GM23338 (cell line): ENCODE measurements at regions not wholly inside any gene's neighbourhood (a gene's known extent, or its start where the extent isn't known, plus 50 kb on each side); places are given as distances from the start of the nearest gene placed in this dataset.

Source experiments
- ATAC-seq: fragments of 200-7000 bp; cut with Tn5 transposase; 3 replicates; pipeline ENCODE4 v1.9.1; 2020
- DNase-seq: peaks from one replicate; pipeline ENCODE4 v3.0.0-alpha.2; 2015; ENCODE audit warnings: low spot score
- H2AFZ ChIP-seq: fragments of 200-600 bp; sonication (generic); 2 replicates; pipeline ENCODE4 v1.8.0; 2016; ENCODE audit warnings: antibody characterized with exemption, mild to moderate bottlenecking, moderate library complexity
- H3F3A ChIP-seq: fragments of 200-600 bp; sonication (generic); replicated peaks from 2 replicates; pipeline ENCODE4 v1.8.0; 2017; ENCODE audit warnings: antibody characterized with exemption, mixed run types, low read depth
- H3K27ac ChIP-seq: fragments of 200-600 bp; sonication (generic); 2 replicates; pipeline ENCODE4 v1.6.1; 2016; ENCODE audit warnings: low read depth
- H3K27me3 ChIP-seq: fragments of 200-600 bp; sonication (generic); 2 replicates; pipeline ENCODE4 v1.8.0; 2016; ENCODE audit warnings: mild to moderate bottlenecking, mixed run types, moderate library complexity; ENCODE audit not compliant: insufficient read depth
- H3K36me3 ChIP-seq: fragments of 200-600 bp; sonication (generic); 2 replicates; pipeline ENCODE4 v1.8.0; 2016; ENCODE audit warnings: mild to moderate bottlenecking; ENCODE audit not compliant: insufficient read depth
- H3K4me1 ChIP-seq: fragments of 200-600 bp; sonication (generic); 2 replicates; pipeline ENCODE4 v1.8.0; 2016; ENCODE audit warnings: mild to moderate bottlenecking, moderate library complexity; ENCODE audit not compliant: insufficient read depth
- H3K4me2 ChIP-seq: fragments of 200-600 bp; sonication (generic); 2 replicates; pipeline ENCODE4 v1.7.1; 2017; ENCODE audit warnings: mixed run types
- H3K4me3 ChIP-seq: fragments of 200-600 bp; sonication (generic); 2 replicates; pipeline ENCODE4 v1.6.1; 2016; ENCODE audit warnings: mixed run types
- H3K79me2 ChIP-seq: fragments of 200-600 bp; sonication (generic); replicated peaks from 2 replicates; pipeline ENCODE4 v1.8.0; 2017; ENCODE audit warnings: mild to moderate bottlenecking; ENCODE audit not compliant: insufficient read depth
- H3K9me2 ChIP-seq: fragments of 200-600 bp; sonication (generic); 2 replicates; pipeline ENCODE4 v1.8.0; 2017; ENCODE audit not compliant: insufficient read depth
- H4K20me1 ChIP-seq: fragments of 200-600 bp; sonication (generic); replicated peaks from 2 replicates; pipeline ENCODE4 v1.8.0; 2017; ENCODE audit warnings: mild to moderate bottlenecking; ENCODE audit not compliant: insufficient read depth
- H3K27ac Mint-ChIP-seq: 2 replicates; pipeline ENCODE4 v1.8.0; 2020; ENCODE audit warnings: inconsistent platforms, mild to moderate bottlenecking, moderate library complexity, mixed read lengths
- H3K27me3 Mint-ChIP-seq: 3 replicates; pipeline ENCODE4 v1.8.0; 2022; ENCODE audit warnings: low read depth, mild to moderate bottlenecking, moderate library complexity, mixed read lengths, inconsistent platforms; ENCODE audit not compliant: insufficient read depth, poor library complexity
- H3K36me3 Mint-ChIP-seq: 3 replicates; pipeline ENCODE4 v1.8.0; 2021; ENCODE audit warnings: low read depth, mild to moderate bottlenecking, inconsistent platforms, moderate library complexity, mixed read lengths
- H3K4me1 Mint-ChIP-seq: 3 replicates; pipeline ENCODE4 v1.8.0; 2020; ENCODE audit warnings: mild to moderate bottlenecking, inconsistent platforms, mixed read lengths
- H3K4me3 Mint-ChIP-seq: 3 replicates; pipeline ENCODE4 v1.8.0; 2021; ENCODE audit warnings: moderate library complexity, mild to moderate bottlenecking, inconsistent platforms, mixed read lengths
- H3K9me3 Mint-ChIP-seq: 3 replicates; pipeline ENCODE4 v1.8.0; 2020; ENCODE audit warnings: moderate library complexity, mild to moderate bottlenecking, inconsistent platforms, mixed read lengths
- CREB1 ChIP-seq: fragments of 250-450 bp; sonication (Bioruptor Pico); IDR thresholded peaks from 2 replicates; pipeline ENCODE4 v1.5.0; 2020; ENCODE audit warnings: low read depth, mild to moderate bottlenecking, moderate library complexity
- EZH2 ChIP-seq: fragments of 200-600 bp; sonication (generic); IDR thresholded peaks from one replicate; pipeline ENCODE4 v1.8.0; 2017; ENCODE audit warnings: antibody characterized with exemption, mild to moderate bottlenecking, low read depth; ENCODE audit not compliant: unreplicated experiment
- EZH2phosphoT487 ChIP-seq: fragments of 200-600 bp; sonication (generic); IDR thresholded peaks from one replicate; pipeline ENCODE4 v1.8.1; 2018; ENCODE audit warnings: antibody characterized with exemption; ENCODE audit not compliant: unreplicated experiment
- JUNB ChIP-seq: IDR thresholded peaks from one replicate; pipeline ENCODE4 v1.6.1; 2016; ENCODE audit warnings: antibody characterized with exemption; ENCODE audit not compliant: unreplicated experiment
- NANOG ChIP-seq: IDR thresholded peaks from 2 replicates; pipeline ENCODE4 v1.6.1; 2016; ENCODE audit warnings: antibody characterized with exemption, borderline replicate concordance
- POLR2AphosphoS5 ChIP-seq: IDR thresholded peaks from 2 replicates; pipeline ENCODE4 v1.6.1; 2016; ENCODE audit warnings: antibody characterized with exemption, low read depth
- STAT1 ChIP-seq: IDR thresholded peaks from one replicate; pipeline ENCODE4 v1.6.1; 2016; ENCODE audit warnings: antibody characterized with exemption; ENCODE audit not compliant: unreplicated experiment
- ZNF114 ChIP-seq: fragments of 250-450 bp; sonication (Bioruptor Pico); IDR thresholded peaks from 2 replicates; pipeline ENCODE4 v1.5.0; 2020; ENCODE audit warnings: mild to moderate bottlenecking, moderate library complexity
- ZNF331 ChIP-seq: fragments of 250-450 bp; sonication (Bioruptor Pico); IDR thresholded peaks from 2 replicates; pipeline ENCODE4 v1.5.0; 2020; ENCODE audit warnings: low read depth, mild to moderate bottlenecking, moderate library complexity
- TF ChIP-seq, protein P1 (sequence below): IDR thresholded peaks from 2 replicates; pipeline ENCODE4 v1.6.1; 2016; ENCODE audit warnings: antibody characterized with exemption
- TF ChIP-seq, protein P2 (sequence below), 2 experiments: fragments of 200-600 bp in 1 of 2; sonication (generic) in 1 of 2; conservative IDR thresholded peaks; 2 replicates each; pipeline versions ENCODE4 v1.5.1 to v1.6.1; 2016 to 2017; ENCODE audit warnings: antibody characterized with exemption in 2 of 2, low read depth in 2 of 2, mild to moderate bottlenecking in 2 of 2, moderate library complexity in 1 of 2
- TF ChIP-seq, protein P3 (sequence below): IDR thresholded peaks from one replicate; pipeline ENCODE4 v1.6.1; 2018; ENCODE audit warnings: antibody characterized with exemption; ENCODE audit not compliant: unreplicated experiment

DNA sequence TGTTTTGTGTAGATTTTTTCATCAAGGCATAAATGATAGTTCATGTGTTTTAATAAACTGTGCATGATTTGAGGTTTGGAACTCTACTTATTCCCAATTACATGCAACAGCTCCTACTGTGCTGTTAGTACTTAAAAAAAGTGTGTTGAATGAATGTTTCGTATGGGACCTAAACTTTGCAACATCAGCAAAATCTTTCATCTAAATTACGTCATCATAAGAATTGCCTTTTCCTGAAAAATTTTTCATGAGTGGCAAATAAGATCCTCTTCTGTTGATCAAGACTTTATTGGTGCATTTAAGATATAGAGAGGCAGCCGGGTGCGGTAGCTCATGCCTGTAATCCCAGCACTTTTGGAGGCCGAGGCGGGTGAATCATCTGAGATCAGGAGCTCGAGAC is 826.1 kb downstream of the SEMA5A start:
- Histone ChIP-seq H3K4me2 (no peak overlapping the region), H3K79me2 (no peaks in the 10 kb centered on the region), H3F3A (no peaks in the 10 kb centered on the region), H3K9me2 (0 out of 2 replicates have a peak, but pooled peaks cover 4% of the 10 kb centered on the region), H3K4me3 (no peak overlapping the region), H3K27me3 (no peaks in the 10 kb centered on the region), H3K36me3 (no peaks in the 10 kb centered on the region), H3K27ac (no peak overlapping the region), H3K4me1 (no peaks in the 10 kb centered on the region), H4K20me1 (no peaks in the 10 kb centered on the region), H2AFZ (no peak overlapping the region)
- TF ChIP-seq, protein P1, sequence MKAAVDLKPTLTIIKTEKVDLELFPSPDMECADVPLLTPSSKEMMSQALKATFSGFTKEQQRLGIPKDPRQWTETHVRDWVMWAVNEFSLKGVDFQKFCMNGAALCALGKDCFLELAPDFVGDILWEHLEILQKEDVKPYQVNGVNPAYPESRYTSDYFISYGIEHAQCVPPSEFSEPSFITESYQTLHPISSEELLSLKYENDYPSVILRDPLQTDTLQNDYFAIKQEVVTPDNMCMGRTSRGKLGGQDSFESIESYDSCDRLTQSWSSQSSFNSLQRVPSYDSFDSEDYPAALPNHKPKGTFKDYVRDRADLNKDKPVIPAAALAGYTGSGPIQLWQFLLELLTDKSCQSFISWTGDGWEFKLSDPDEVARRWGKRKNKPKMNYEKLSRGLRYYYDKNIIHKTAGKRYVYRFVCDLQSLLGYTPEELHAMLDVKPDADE: no peak
- TF ChIP-seq NANOG (no peak), POLR2AphosphoS5 (no peak), STAT1 (no peak), CREB1 (no peak), EZH2 (no peak), JUNB (no peak), ZNF331 (CRISPR knock-in tag) (no peak), EZH2phosphoT487 (no peak), ZNF114 (CRISPR knock-in tag) (no peak)
- TF ChIP-seq, protein P2, sequence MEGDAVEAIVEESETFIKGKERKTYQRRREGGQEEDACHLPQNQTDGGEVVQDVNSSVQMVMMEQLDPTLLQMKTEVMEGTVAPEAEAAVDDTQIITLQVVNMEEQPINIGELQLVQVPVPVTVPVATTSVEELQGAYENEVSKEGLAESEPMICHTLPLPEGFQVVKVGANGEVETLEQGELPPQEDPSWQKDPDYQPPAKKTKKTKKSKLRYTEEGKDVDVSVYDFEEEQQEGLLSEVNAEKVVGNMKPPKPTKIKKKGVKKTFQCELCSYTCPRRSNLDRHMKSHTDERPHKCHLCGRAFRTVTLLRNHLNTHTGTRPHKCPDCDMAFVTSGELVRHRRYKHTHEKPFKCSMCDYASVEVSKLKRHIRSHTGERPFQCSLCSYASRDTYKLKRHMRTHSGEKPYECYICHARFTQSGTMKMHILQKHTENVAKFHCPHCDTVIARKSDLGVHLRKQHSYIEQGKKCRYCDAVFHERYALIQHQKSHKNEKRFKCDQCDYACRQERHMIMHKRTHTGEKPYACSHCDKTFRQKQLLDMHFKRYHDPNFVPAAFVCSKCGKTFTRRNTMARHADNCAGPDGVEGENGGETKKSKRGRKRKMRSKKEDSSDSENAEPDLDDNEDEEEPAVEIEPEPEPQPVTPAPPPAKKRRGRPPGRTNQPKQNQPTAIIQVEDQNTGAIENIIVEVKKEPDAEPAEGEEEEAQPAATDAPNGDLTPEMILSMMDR (conservative IDR thresholded peaks at IDR 0.05; ENCODE audit: low read depth in 2 of 2): no peak
- TF ChIP-seq, protein P3, sequence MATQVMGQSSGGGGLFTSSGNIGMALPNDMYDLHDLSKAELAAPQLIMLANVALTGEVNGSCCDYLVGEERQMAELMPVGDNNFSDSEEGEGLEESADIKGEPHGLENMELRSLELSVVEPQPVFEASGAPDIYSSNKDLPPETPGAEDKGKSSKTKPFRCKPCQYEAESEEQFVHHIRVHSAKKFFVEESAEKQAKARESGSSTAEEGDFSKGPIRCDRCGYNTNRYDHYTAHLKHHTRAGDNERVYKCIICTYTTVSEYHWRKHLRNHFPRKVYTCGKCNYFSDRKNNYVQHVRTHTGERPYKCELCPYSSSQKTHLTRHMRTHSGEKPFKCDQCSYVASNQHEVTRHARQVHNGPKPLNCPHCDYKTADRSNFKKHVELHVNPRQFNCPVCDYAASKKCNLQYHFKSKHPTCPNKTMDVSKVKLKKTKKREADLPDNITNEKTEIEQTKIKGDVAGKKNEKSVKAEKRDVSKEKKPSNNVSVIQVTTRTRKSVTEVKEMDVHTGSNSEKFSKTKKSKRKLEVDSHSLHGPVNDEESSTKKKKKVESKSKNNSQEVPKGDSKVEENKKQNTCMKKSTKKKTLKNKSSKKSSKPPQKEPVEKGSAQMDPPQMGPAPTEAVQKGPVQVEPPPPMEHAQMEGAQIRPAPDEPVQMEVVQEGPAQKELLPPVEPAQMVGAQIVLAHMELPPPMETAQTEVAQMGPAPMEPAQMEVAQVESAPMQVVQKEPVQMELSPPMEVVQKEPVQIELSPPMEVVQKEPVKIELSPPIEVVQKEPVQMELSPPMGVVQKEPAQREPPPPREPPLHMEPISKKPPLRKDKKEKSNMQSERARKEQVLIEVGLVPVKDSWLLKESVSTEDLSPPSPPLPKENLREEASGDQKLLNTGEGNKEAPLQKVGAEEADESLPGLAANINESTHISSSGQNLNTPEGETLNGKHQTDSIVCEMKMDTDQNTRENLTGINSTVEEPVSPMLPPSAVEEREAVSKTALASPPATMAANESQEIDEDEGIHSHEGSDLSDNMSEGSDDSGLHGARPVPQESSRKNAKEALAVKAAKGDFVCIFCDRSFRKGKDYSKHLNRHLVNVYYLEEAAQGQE: no peak
- Mint-ChIP-seq H3K9me3 (no peaks in the 10 kb centered on the region), H3K4me3 (no peak overlapping the region), H3K4me1 (no peaks in the 10 kb centered on the region), H3K27me3 (no peaks in the 10 kb centered on the region), H3K36me3 (no peaks in the 10 kb centered on the region), H3K27ac (no peak overlapping the region)
- ATAC-seq (no peak), DNase-seq (no peak)
